LNCAP (cell line): ENCODE measurements at regions not wholly inside any gene's neighbourhood (a gene's known extent, or its start where the extent isn't known, plus 50 kb on each side); places are given as distances from the start of the nearest gene placed in this dataset.

Source experiments
- CTCF ChIP-seq: fragments of 450-650 bp; IDR thresholded peaks from 2 replicates; pipeline ENCODE4 v1.5.1; 2017; ENCODE audit warnings: mild to moderate bottlenecking

DNA sequence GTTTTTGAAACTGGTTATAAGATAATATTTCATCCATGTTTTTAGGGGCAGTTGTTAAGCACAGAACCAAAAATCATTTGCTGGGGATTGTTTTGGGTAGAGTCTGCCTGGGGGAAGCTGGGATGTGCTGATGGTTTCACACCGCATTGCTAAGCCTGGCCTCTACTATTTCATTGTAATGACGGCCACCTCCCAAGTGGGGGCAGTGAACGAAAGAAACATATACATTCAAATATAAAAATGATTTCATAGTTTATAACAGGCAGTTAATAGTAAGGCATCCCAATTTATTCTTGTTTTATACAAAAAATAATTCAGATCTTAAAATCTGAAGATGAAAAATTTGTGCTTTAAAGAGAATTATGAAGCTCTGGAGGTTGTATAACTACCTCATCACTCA is 750.8 kb downstream of the REEP3 start:
- TF ChIP-seq CTCF, result peak; percentile 42; the same call in 1 of the 2 replicates

DNA sequence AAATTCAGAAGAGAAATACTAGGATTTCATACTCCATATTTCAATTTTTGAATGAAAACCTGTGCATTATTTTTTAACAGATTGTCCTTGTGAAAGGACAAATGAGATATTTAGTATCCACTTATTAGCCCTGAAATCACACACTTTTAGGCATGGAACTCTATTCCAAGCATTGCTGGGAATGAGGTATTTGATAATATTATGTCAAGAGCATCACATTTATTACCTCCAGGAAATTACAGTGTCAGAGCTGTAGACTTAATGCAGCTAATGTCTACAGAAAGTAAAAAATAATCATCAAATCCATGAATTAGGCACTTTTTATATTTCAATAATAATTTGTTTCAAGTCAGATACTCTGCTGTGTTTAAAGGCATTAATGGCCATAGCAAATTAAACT is 753.8 kb downstream of the REEP3 start:
- TF ChIP-seq CTCF, result no peak

DNA sequence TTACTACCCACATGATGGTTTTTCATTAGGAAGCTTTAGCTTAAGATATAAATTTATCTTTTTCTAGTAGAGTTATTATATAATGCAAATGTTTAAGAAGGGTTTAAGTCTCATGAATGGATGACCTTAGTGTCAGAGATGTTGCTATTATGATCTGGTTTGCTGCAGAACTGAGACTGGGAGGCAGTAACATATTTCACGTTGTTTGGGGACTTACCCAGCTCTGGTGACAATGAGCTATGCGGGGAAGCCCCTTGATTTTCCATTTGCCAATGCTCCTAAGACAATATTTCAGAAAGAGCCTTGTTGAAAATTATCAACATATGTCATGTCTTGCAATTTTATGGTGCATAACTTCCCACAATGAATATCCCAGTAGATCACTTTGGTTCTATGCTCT is 754.6 kb downstream of the REEP3 start:
- no peak for TF ChIP-seq CTCF

DNA sequence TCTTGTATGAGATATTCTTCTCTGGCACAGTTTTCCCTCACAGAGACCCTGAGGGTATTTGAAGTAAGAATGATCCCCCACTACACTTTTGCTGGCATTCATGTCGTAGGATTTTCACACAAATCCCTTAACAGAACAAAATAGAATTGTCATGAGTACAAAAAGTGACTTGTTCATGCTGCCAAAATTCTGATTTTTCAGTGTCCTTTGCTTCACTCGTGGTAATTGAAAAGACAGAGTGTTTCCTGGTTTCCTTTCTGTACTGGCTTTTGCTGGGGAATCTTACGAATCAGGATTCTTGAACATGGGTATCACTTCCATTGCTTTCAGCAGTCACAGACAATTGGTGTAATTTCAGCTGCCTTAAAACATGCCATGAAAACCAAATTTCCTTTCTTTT is 756.3 kb downstream of the REEP3 start:
- TF ChIP-seq CTCF, result no peak

DNA sequence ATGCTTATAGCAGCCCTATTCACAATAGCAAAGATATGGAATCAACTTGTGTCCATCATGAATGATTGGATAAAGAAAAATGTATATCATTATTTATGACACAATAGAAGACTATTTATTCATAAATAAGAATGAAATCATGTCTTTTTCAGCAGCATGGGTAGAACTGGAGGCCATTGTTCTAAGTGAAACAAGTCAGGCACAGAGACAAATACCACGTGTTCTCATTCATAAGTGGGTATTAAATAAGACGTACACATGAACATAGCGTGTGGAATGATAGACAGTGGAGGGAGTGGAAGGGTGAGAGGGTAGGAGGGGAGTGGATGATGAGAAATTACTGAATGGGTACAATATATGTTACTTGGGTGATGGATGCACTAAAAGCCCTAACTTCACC is 762.4 kb downstream of the REEP3 start:
- TF ChIP-seq CTCF, result no peak

DNA sequence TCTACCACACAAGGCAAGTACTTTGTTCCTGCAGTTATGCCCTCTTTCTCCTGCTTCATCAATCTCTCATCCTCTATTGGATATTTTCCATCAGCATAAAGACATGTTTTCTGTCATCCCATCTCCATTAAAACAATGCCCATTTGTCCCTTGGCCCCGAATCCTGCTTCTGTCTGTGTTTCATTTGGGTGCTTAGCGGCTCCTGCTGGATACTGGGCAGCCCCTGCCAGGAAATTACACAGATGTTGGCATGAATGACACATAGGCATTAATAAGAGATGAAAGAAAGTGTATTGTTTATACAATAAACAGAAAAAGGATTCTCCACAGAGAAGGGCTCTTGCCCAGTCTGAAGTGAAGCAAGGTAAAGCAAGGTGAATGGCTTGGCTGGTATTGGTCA is 765.3 kb downstream of the REEP3 start:
- TF ChIP-seq CTCF, result no peak

DNA sequence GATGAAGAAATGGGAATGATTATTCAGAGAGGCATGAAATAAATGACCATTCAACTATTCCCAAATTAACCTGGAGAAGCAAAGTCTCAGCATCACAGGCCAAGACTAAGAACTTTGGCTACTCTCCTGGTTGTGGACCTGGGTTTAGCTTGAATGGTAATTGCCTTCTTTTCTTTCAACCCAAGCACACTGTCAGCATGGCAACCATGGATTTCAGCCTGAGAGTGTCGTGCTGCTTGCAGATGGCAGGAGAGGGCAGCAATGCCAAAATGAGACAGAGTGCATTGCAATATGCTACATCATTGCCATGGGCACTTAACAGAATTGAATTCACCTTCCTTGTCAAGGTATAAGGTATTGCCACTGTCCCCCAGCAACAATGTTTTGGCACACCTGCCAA is 767.2 kb downstream of the REEP3 start:
- TF ChIP-seq CTCF, result no peak

DNA sequence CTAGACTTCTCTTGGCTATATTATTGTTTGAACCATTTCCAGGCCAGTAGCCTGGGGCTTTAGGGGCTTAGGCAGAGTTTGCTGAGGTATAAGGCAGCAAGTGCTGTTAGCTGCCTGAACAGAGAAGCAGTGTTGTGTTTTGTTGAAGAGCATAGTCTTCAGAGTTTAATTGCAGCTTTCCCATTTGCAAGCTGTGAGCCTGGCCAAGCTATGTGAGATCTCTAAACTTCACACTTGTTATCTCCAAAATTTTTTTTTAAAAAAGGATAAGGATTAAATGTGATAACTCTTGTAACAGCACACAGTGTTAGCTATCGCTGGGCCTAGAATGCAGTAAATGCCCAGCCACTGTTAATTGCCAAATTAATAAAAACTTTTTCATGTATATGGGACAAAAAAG is 782.4 kb downstream of the REEP3 start:
- no peak for TF ChIP-seq CTCF
